Heart right ventricle (tissue), 16 donors: ENCODE measurements at regions not wholly inside any gene's neighbourhood (a gene's known extent, or its start where the extent isn't known, plus 50 kb on each side); places are given as distances from the start of the nearest gene placed in this dataset.

Source experiments
- ATAC-seq, 8 donors: fragments of 200-7000 bp; cut with Tn5 transposase; one replicate each; pipeline ENCODE4 v1.9.1; 2020; ENCODE audit warnings: mild to moderate bottlenecking in 8 of 8, moderate library complexity in 8 of 8, moderate number of reproducible peaks in 1 of 8
- DNase-seq, 2 donors: peaks; one replicate each; pipeline ENCODE4 v3.0.0-alpha.2; 2020
- H3K27ac ChIP-seq, 10 donors: fragments of 200-600 bp; sonication (generic) in 2 of 10; one replicate each; pipeline versions ENCODE4 v1.5.0 to v1.8.0; 2020 to 2022; ENCODE audit warnings: mild to moderate bottlenecking in 3 of 10
- H3K27me3 ChIP-seq, 7 donors: fragments of 200-600 bp; one replicate each; pipeline ENCODE4 v1.8.0; 2021 to 2022; ENCODE audit warnings: mild to moderate bottlenecking in 2 of 7
- H3K36me3 ChIP-seq, 9 donors: fragments of 200-600 bp; sonication (generic) in 1 of 9; one replicate each; pipeline versions ENCODE4 v1.5.0 to v1.8.0; 2020 to 2022; ENCODE audit warnings: mild to moderate bottlenecking in 2 of 9
- H3K4me1 ChIP-seq, 9 donors: fragments of 200-600 bp; sonication (generic) in 1 of 9; one replicate each; pipeline versions ENCODE4 v1.5.0 to v1.8.0; 2020 to 2022; ENCODE audit warnings: mild to moderate bottlenecking in 4 of 9
- H3K4me3 ChIP-seq, 10 donors: fragments of 200-600 bp; sonication (generic) in 2 of 10; one replicate each; pipeline versions ENCODE4 v1.5.0 to v1.8.0; 2020 to 2022; ENCODE audit warnings: mild to moderate bottlenecking in 7 of 10, moderate library complexity in 2 of 10
- H3K9me3 ChIP-seq, 11 donors: fragments of 200-600 bp in 10 of 11; sonication (generic) in 2 of 11; one replicate each; pipeline versions ENCODE4 v1.5.0 to v1.8.0; 2013 to 2022; ENCODE audit warnings: mild to moderate bottlenecking in 2 of 11, control low read depth in 1 of 11, moderate library complexity in 1 of 11
- WGBS, 2 donors: extraction: QIAGEN DNeasy Blood & Tissue Kit; methylation state at CpG; one replicate each; pipeline ENCODE4 v1.1.7; 2013; ENCODE audit warnings: inconsistent platforms in 1 of 2; 5-methylcytosine and 5-hydroxymethylcytosine counted together
- intact Hi-C, 10 donors: fragments of 100-400 bp; cut with DNase I; formaldehyde crosslinking; loops; one replicate each; pipeline versions ENCODE4 v1.11.1 to v1.14.2; 2022
- TF ChIP-seq, protein P1 (sequence below), 9 donors: fragments of 200-600 bp; sonication (generic) in 2 of 9; IDR thresholded peaks; one replicate each; pipeline versions ENCODE4 v1.5.0 to v1.8.0; 2021 to 2022; ENCODE audit warnings: antibody characterized with exemption in 9 of 9, mild to moderate bottlenecking in 5 of 9, moderate library complexity in 1 of 9
- donor health status: Arrhythmogenic right ventricular cardiomyopathy.
- donor health status: ischemic (EF 13 %, LVEDD 7.1; RV severe dilation, severe dysfunction).
- donor health status: healthy with polysubstance abuse.
- donor health status: DM: no; HTN: yes; CAD: no.
- donor health status: DM: no; HTN: no; CAD: no.
- donor health status: ischemic (EF 25% LVEDD 6.9; RV normal size, moderate dysfunction).
- donor health status: ischemic (EF 25% LVEDD 5.7; RV mildly dilated, moderate dysfunction).
- donor health status: healthy.
- donor health status: DM: yes; HTN: yes; CAD: no.
- donor health status: Ischemic cardiomyopathy.
- donor health status: ischemic (EF 35%, LVEDD 5.7; RV mildly dilated, moderate dysfunction).
- donor health status: nonischemic (EF 11% LVEDD 7.7; RV severe dilation, severe dysfunction).
- donor health status: DM: yes; HTN: yes; CAD: no.
- donor health status: PGD.
- donor health status: ischemic (EF 29% LVEDD 5.4; RV normal size, mild dysfunction).
- donor health status: nonischemic (EF 23%, LVEDD 6.1; RV moderate dilation, normal function).

DNA sequence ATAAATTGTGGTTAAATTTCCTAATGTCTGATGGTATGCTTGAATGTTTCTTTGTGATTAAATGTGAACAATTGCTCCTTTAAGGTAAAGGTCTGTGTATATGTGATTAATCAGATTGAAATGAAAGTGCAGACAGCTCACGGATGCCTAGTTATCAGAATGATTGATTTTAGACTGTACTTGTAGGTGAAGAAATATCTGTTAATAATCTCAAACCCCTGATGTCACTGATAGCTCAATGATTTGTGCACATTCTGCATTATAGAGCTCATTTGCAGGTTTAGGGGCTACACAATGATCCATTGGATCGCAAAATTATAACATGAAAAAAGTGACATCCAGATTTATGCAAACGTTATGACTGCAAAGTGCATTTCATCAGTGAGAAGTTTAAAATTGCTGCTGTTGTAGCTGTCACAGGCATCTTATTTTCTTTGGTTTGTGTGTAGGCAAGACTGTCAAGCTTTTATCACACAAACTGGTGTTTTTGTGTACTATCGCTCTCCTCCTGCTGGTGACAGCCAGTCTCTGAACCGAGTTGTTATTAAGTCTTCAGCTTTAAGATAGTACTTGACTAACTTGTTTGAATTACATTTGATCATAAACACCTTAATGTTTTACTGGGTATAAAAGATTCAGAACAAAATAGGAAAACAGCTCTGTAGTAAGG lies 103.4 kb upstream of the RMST start:
- 42 to 57% methylated on average over 5 of the region's 5 CpGs for WGBS, 2 donors

DNA sequence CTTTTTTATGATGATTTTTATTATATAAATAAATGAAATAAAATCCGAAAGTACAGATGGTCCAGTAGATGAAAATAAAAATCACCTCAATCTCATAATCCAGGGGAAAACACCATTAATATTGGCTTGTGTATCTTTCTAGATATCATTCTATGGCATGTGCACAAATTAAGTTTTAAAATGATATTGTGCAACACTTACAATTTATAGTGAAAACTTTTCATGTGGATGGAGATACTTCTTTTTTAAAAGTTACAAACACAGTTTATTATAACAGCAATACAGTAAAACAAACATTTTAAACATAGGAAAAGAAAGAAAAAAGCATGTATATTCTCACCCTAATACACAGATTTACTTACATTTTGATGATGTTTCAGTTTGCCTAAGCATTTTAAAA lies 98.9 kb upstream of the RMST start:
- H3K36me3 ChIP-seq: no peaks in the 10 kb centered on the region
- H3K4me1 ChIP-seq: no peaks in the 10 kb centered on the region
- DNase-seq (no peak), ATAC-seq (no peak)
- peaks cover 0 to 3% (median 0%) of the 10 kb centered on the region in 11 donors for H3K9me3 ChIP-seq
- H3K27ac ChIP-seq: no peak overlapping the region
- intact Hi-C loops: no loop called here
- H3K4me3 ChIP-seq: no peak overlapping the region
- 77 to 80% methylated on average over 1 of the region's 1 CpG for WGBS, 2 donors
- H3K27me3 ChIP-seq: peaks cover 0 to 6% (median 0%) of the 10 kb centered on the region in 7 donors
- TF ChIP-seq, protein P1, sequence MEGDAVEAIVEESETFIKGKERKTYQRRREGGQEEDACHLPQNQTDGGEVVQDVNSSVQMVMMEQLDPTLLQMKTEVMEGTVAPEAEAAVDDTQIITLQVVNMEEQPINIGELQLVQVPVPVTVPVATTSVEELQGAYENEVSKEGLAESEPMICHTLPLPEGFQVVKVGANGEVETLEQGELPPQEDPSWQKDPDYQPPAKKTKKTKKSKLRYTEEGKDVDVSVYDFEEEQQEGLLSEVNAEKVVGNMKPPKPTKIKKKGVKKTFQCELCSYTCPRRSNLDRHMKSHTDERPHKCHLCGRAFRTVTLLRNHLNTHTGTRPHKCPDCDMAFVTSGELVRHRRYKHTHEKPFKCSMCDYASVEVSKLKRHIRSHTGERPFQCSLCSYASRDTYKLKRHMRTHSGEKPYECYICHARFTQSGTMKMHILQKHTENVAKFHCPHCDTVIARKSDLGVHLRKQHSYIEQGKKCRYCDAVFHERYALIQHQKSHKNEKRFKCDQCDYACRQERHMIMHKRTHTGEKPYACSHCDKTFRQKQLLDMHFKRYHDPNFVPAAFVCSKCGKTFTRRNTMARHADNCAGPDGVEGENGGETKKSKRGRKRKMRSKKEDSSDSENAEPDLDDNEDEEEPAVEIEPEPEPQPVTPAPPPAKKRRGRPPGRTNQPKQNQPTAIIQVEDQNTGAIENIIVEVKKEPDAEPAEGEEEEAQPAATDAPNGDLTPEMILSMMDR (IDR thresholded peaks at IDR 0.05): no peak

More for the DNA sequence above, 103.4 kb upstream of the RMST start:
- no peaks in the 10 kb centered on the region for H3K4me1 ChIP-seq
- H3K4me3 ChIP-seq: no peak overlapping the region
- no peaks in the 10 kb centered on the region for H3K36me3 ChIP-seq
- TF ChIP-seq, protein P1 (IDR thresholded peaks at IDR 0.05): no peak
- peaks cover 0 to 5% (median 0%) of the 10 kb centered on the region in 11 donors for H3K9me3 ChIP-seq
- intact Hi-C loops: no loop called here
- ATAC-seq: no peak
- H3K27ac ChIP-seq: no peak overlapping the region
- no peak for DNase-seq
- peaks cover 0 to 6% (median 0%) of the 10 kb centered on the region in 7 donors for H3K27me3 ChIP-seq

DNA sequence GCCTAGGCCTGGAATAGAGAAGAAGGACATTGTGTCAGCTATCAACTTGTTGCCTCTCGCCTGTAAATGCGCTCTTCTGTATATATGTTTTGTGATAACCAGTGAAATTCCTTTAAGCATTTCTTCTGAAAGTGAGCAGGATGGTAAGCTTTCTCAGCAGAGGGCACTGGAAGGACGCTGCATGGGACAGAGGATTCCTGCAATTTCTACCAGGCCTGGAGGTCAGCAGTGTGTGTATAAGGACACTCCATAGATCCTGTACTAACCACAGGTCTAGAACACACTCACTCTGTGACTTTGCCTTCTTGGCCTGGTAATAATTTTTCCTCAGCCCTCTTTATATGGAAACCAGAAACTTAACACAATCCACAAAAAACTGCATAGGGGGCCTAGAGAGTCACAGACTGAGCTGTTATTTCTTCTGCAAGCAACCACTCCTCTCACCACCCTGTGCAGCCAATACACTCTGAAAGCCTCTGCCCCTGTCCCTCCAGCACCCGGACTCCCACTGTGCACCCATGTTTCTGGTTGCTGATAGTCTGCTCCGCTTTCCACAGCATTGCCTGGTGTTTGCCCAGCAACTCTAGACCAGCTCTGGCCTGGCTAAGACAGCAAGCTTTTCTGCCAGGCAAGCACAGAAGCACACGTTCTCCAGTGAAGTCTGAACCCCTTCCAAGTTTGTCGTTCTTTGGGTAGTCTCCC lies 94.0 kb upstream of the RMST start:
- DNase-seq (no peak), ATAC-seq (no peak)
- WGBS, 2 donors: 61 to 70% methylated on average over 7 of the region's 7 CpGs
- H3K4me3 ChIP-seq: no peak overlapping the region
- intact Hi-C loops: no loop called here
- no peak overlapping the region for H3K27ac ChIP-seq
- H3K27me3 ChIP-seq: no peaks in the 10 kb centered on the region
- TF ChIP-seq, protein P1 (IDR thresholded peaks at IDR 0.05): no peak
- no peaks in the 10 kb centered on the region for H3K9me3 ChIP-seq
- H3K36me3 ChIP-seq: no peaks in the 10 kb centered on the region
- H3K4me1 ChIP-seq: no peaks in the 10 kb centered on the region

DNA sequence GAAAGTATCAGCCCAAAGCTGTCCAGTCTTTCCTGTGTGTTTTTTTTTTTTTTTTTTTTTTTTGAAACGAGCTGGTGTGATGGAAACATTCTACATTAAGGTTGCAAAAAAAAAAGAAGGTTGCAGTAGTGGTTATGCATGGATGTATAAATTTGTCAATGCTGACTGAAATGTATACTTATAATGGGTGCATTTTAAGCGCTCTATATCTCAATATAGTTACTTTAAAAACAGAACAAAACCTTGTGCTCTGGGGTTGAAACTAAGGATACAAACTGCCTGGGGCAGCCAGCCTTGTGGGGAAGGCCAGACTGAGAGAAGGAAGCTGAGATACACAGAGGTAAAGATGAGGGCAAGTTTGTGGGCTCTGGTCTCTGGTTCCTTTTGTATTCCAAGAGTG lies 87.3 kb upstream of the RMST start:
- Histone ChIP-seq H3K9me3 (no peaks in the 10 kb centered on the region), H3K4me3 (no peak overlapping the region), H3K27me3 (no peaks in the 10 kb centered on the region), H3K27ac (no peak overlapping the region), H3K36me3 (no peaks in the 10 kb centered on the region), H3K4me1 (no peaks in the 10 kb centered on the region)
- ATAC-seq (no peak), DNase-seq (no peak)
- intact Hi-C loops: no loop called here
- 59 to 61% methylated on average over 2 of the region's 2 CpGs for WGBS, 2 donors
- TF ChIP-seq, protein P1 (IDR thresholded peaks at IDR 0.05): no peak
